AG04449 (cell line): ENCODE measurements at regions not wholly inside any gene's neighbourhood (a gene's known extent, or its start where the extent isn't known, plus 50 kb on each side); places are given as distances from the start of the nearest gene placed in this dataset.
A peak's percentile ranks its signal among the peaks of the same experiment; 100 is the strongest.

Experiments used
- CTCF ChIA-PET: fragments of 350-600 bp; formaldehyde crosslinking; extraction: SDS; loops from one replicate; lab custom pipeline; 2021; ENCODE audit warnings: antibody characterized with exemption; lab: Yijun Ruan, JAX
- POLR2A ChIA-PET: fragments of 400-600, 350-600 bp; formaldehyde crosslinking; extraction: SDS; loops from one replicate; lab custom pipeline; 2020; ENCODE audit warnings: antibody characterized with exemption, inconsistent platforms; lab: Yijun Ruan, JAX
- DNase-seq: peaks from one replicate; pipeline ENCODE4 v3.0.0-alpha.2; 2010; ENCODE audit warnings: low read depth, low spot score
- H3K4me3 ChIP-seq: 2 replicates; pipeline ENCODE4 v1.5.1; 2011; ENCODE audit warnings: low read depth, mild to moderate bottlenecking, control low read depth, low read length
- TF ChIP-seq, protein P1 (sequence below): IDR thresholded peaks from one replicate; pipeline ENCODE4 v1.5.1; 2011; ENCODE audit warnings: mild to moderate bottlenecking, moderate library complexity, low read length, control low read depth, inconsistent platforms; ENCODE audit not compliant: insufficient read depth; ENCODE audit errors: missing control alignments

GRCh38 chr9:38228331-38229103 lies 159.5 kb upstream of the SHB start:
- H3K4me3 ChIP-seq: no peak overlapping the region
- ChIA-PET POLR2A (no interaction called here), CTCF (interaction anchor here (1.5 to 2.0 kb wide), 2 partner anchors 69 to 324 kb away, joined by 3 to 6 read pairs; no protein-coding TSS in a partner anchor)
- TF ChIP-seq, protein P1, sequence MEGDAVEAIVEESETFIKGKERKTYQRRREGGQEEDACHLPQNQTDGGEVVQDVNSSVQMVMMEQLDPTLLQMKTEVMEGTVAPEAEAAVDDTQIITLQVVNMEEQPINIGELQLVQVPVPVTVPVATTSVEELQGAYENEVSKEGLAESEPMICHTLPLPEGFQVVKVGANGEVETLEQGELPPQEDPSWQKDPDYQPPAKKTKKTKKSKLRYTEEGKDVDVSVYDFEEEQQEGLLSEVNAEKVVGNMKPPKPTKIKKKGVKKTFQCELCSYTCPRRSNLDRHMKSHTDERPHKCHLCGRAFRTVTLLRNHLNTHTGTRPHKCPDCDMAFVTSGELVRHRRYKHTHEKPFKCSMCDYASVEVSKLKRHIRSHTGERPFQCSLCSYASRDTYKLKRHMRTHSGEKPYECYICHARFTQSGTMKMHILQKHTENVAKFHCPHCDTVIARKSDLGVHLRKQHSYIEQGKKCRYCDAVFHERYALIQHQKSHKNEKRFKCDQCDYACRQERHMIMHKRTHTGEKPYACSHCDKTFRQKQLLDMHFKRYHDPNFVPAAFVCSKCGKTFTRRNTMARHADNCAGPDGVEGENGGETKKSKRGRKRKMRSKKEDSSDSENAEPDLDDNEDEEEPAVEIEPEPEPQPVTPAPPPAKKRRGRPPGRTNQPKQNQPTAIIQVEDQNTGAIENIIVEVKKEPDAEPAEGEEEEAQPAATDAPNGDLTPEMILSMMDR: no peak
- DNase-seq: no peak

DNA sequence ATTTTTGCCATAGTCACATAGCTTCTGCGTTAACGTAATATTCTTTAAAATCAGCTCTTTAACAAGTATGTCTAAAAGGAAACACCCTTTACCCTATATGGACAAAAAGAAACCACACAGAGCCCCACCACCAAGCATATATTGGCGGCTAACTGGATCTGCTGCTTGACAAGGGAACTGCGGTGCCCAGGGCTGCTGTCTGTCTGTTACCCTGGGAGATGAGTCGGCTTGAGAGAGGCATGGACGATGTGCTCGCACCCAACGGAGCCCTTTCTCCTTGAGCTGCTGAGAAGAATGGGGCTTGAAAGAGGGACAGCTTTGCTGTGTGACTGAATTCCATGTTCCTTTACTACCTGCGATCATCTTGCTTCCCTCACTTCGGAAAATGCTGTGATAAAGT lies 158.6 kb upstream of the SHB start:
- H3K4me3 ChIP-seq: no peak overlapping the region
- ChIA-PET POLR2A (no interaction called here), CTCF (interaction anchor here (1.5 to 2.0 kb wide), 2 partner anchors 68 to 323 kb away, joined by 3 to 6 read pairs; no protein-coding TSS in a partner anchor)
- DNase-seq: peak; percentile 12
- TF ChIP-seq, protein P1: no peak

DNA sequence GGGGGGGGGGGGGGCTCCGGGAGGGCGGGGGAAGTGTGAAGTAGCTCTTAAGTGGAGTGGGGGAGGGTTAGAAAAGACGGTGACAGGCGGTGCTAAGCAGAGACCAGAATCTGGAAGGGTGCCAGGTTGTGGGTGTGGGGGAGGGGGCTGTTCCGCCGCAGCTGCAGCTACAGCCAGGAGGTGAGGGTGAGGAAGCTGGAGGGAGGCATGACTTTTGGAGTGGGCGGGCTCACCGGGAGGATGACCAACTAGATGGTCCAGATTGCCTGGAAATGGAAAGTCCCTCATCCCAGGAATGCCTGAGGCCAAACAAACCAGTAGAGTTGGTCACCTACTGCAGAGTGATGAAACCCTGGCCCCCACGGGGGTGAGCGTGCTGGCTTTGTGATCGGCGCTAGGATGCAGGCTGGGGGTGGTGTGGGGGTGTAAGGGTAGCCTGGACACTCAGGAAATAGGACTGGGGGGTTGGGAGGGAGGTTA lies 158.1 kb upstream of the SHB start:
- ChIA-PET POLR2A (no interaction called here), CTCF (interaction anchor here (1.5 kb wide), 1 partner anchor 322 kb away, joined by 3 read pairs; no protein-coding TSS in a partner anchor)
- DNase-seq: peak; percentile 59
- TF ChIP-seq, protein P1: no peak
- H3K4me3 ChIP-seq: peak overlapping the region; percentile 18; the same call in 1 of the 2 replicates

DNA sequence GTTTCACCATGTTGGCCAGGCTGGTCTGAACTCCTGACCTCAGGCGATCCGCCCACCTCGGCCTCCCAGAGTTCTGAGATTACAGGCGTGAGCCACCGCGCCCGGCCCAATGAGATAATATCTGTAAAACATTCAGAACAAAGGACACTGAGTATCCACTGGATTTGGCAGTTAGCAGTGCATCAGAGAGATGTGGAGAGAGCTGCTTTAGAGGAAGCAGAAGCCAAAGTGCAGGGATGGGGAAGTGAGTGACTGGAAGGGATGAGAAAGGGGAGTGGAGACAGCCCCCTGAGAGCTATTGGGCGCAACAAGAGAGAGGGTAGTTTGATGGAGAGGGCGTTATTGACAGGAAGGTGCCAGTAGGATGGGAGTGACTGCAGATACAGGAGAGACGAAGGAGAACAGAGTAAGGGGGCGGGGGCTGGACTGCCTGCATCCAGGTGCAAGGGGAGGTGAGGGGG lies 157.5 kb upstream of the SHB start:
- no peak for DNase-seq
- no peak overlapping the region for H3K4me3 ChIP-seq
- POLR2A ChIA-PET: no interaction called here
- TF ChIP-seq, protein P1: no peak
- CTCF ChIA-PET: no interaction called here

GRCh38 chr9:38224941-38225340 lies 155.9 kb upstream of the SHB start:
- DNase-seq: no peak
- no peak overlapping the region for H3K4me3 ChIP-seq
- POLR2A ChIA-PET: no interaction called here
- CTCF ChIA-PET: no interaction called here
- TF ChIP-seq, protein P1: no peak

GRCh38 chr9:38216572-38216971 lies 147.5 kb upstream of the SHB start:
- H3K4me3 ChIP-seq: no peak overlapping the region
- TF ChIP-seq, protein P1: no peak
- POLR2A ChIA-PET: no interaction called here
- no peak for DNase-seq
- CTCF ChIA-PET: interaction anchor here (1.0 kb wide), 1 partner anchor 57 kb away, joined by 5 read pairs; no protein-coding TSS in a partner anchor
